Right lobe of liver (tissue), 4 donors: ENCODE measurements at regions not wholly inside any gene's neighbourhood (a gene's known extent, or its start where the extent isn't known, plus 50 kb on each side); places are given as distances from the start of the nearest gene placed in this dataset.

Experiments used
- POLR2A ChIP-seq: fragments of 450-650 bp; IDR thresholded peaks from one replicate; pipeline ENCODE4 v1.6.1; 2017; ENCODE audit warnings: antibody characterized with exemption, mild to moderate bottlenecking
- TF ChIP-seq, protein P1 (sequence below), 4 donors: fragments of 200-600 bp in 3 of 4; fragments of 450-650 bp in 1 of 4; IDR thresholded peaks; one replicate each; pipeline versions ENCODE4 v1.5.1 to v1.8.0; 2016 to 2022; ENCODE audit warnings: antibody characterized with exemption in 4 of 4, mild to moderate bottlenecking in 2 of 4
- donor health status: DM: no; HTN: no; CAD: no.
- donor health status: DM: no; HTN: no; CAD: no.
- donor health status: DM: no; HTN: yes; CAD: no.

DNA sequence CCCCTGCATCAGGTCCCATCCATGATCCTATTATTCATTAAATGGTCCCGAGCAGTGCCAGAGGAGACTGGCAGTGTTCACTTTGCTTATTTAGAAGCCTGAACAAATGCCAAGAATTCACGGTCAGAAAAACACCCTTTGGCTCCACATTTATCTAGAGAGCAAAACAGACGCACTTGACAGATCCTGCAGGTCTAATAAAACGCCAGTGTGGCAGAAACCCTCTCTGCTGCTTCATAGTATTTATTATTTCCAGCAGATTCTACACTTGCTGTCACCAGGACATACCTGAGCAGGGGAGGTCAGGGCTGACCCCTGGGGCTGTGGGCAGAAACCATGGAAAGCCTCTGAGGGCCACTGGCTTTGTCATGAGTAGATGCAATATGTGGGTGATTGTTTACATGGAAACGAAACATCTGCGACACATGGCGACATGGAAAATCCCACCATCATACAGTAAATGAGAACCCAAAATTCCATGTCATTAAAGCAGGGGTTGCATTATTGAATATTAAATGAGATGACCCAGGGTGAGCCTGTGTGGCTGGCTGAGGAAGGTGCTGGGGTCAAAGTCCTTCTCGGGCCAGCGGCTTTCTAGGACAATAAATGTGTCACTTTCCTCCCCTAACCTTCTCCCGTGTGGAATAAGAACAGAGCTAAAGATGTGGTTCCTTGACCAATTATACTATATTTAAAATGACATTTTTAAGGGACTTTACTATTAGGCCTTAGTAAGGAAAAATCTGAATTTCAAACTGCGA is 205.9 kb upstream of the SVIL start:
- TF ChIP-seq, protein P1, sequence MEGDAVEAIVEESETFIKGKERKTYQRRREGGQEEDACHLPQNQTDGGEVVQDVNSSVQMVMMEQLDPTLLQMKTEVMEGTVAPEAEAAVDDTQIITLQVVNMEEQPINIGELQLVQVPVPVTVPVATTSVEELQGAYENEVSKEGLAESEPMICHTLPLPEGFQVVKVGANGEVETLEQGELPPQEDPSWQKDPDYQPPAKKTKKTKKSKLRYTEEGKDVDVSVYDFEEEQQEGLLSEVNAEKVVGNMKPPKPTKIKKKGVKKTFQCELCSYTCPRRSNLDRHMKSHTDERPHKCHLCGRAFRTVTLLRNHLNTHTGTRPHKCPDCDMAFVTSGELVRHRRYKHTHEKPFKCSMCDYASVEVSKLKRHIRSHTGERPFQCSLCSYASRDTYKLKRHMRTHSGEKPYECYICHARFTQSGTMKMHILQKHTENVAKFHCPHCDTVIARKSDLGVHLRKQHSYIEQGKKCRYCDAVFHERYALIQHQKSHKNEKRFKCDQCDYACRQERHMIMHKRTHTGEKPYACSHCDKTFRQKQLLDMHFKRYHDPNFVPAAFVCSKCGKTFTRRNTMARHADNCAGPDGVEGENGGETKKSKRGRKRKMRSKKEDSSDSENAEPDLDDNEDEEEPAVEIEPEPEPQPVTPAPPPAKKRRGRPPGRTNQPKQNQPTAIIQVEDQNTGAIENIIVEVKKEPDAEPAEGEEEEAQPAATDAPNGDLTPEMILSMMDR (IDR thresholded peaks at IDR 0.05), result no peak
- no peak for TF ChIP-seq POLR2A
